WI38 (cell line): ENCODE measurements at regions not wholly inside any gene's neighbourhood (a gene's known extent, or its start where the extent isn't known, plus 50 kb on each side); places are given as distances from the start of the nearest gene placed in this dataset.

Experiments used
- H3K4me3 ChIP-seq: 2 replicates; pipeline ENCODE4 v1.5.1; 2011; ENCODE audit warnings: low read depth, mild to moderate bottlenecking, control low read depth, low read length
- TF ChIP-seq, protein P1 (sequence below): IDR thresholded peaks from 2 replicates; pipeline ENCODE4 v1.5.1; 2012; ENCODE audit warnings: low read depth, mild to moderate bottlenecking, control low read depth, low read length

DNA sequence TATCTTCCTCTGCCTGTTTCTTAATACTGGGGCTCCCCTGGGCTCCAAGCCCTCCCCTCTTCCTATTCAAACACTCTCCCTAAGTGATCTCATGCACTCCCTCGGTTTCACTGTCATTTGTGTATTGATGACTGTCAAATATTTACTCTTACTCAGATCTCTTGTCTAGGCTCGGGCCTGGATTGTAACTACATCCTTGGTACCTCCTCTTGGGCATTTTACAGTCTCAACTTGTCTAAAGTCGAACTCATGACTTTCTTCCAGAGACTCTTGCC is 189.4 kb upstream of the PRDM1 start:
- TF ChIP-seq, protein P1, sequence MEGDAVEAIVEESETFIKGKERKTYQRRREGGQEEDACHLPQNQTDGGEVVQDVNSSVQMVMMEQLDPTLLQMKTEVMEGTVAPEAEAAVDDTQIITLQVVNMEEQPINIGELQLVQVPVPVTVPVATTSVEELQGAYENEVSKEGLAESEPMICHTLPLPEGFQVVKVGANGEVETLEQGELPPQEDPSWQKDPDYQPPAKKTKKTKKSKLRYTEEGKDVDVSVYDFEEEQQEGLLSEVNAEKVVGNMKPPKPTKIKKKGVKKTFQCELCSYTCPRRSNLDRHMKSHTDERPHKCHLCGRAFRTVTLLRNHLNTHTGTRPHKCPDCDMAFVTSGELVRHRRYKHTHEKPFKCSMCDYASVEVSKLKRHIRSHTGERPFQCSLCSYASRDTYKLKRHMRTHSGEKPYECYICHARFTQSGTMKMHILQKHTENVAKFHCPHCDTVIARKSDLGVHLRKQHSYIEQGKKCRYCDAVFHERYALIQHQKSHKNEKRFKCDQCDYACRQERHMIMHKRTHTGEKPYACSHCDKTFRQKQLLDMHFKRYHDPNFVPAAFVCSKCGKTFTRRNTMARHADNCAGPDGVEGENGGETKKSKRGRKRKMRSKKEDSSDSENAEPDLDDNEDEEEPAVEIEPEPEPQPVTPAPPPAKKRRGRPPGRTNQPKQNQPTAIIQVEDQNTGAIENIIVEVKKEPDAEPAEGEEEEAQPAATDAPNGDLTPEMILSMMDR = no peak
- H3K4me3 ChIP-seq = no peak overlapping the region

DNA sequence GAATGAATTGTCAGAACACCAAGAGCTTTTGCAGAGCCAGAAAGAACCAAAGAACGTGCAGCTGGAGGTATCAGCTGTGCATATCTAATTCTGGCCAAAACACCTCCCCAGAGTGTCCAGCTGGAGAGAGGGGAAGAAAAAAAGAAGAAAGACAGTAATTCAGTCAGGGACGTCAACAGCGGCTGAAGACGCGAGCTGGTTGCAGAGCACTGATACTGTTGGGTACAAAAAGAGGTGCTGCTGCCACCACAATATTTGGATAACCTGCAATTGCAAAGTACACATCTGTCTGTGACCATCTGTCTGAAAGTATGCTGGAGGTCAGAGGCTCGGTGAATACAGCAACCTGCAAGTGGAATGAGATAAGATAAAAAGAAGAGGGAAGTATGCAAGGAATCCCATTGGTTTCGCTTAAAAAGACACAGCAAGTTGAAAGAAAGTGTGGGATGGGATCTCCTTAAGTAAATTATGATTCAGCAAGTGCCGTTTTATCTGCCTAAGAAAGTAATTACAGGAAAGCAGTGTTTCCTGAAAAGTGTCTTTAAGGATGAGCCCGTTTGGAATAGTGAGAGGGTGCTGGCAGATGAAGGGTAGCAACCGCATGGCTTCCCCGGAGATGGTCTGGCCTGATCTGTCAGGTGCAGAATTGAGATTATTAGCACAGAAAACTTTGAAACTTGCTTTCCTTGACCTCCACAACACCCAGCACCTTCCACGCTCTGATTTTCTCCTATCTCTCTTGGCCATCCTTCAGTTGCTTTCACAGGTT is 189.9 kb upstream of the PRDM1 start:
- no peak overlapping the region for H3K4me3 ChIP-seq
- TF ChIP-seq, protein P1 = no peak

DNA sequence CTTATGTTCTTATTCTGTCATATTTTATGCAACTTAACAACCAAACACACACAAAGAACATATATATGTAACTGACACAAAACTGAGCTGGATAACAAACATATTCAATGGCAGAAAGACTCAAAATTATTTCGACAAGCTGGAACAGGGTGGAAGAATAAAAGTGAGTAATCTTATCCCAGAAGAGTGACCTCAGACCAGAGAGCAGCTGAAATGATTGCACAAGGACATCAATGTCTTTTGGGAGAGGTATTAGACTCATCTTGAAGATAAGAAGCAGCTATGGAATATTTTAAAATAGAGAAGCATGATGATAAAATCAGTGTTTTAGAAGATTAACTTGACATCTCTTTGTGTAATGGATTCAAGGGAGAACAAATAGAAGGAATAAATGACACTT is 191.6 kb upstream of the PRDM1 start:
- H3K4me3 ChIP-seq = no peak overlapping the region
- TF ChIP-seq, protein P1 = no peak

DNA sequence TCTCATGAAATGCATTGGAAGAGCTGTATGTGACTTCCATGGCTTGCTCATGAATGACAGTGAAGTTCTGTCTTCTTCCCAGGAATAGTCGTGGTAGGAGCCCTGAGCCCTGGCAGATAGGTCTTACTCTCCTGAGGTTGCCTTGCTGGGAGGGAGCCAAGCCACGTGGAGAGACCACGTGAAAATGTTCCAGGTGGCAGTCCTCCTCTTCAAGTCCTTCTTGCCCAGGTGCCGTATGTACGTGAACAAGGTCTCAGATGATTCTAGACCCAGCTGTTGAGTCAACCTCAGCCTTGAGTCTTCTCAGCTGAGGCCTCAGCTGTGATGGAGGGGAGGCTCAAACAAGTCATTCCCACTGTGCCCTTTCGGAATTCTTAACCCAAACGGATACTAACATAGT is 192.4 kb upstream of the PRDM1 start:
- TF ChIP-seq, protein P1 = no peak
- no peak overlapping the region for H3K4me3 ChIP-seq

DNA sequence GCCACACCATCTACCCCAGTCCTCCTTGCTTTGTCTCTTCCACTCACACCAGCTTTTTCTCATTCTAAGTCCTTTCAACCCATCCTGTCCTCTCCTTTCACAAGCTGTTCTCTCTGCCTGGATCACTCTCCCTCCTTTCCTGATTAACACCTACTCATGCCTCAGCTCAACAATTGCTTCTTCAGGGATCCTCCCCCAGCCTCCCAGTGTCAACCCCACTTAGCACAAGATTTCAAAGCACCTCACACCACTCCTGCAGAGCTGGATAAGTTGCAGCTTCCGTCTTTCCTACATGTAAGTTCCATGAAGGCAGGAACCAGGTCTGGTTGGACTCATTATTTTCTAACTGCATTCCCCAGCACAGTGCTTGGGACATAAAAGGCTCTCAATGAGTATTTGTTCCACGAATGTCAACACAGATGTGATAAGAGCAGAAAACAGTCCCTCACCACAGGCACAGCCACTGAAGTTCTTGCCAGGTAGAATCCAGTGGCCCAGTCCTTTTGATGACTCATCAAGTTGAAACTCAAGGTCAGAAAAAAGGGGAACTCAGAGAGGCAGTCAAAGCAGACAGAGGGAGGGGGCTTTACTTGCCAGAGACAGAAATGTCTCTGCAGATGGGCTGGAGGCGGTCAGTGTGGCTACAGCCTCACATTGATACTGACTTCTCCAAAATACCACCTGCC is 193.4 kb upstream of the PRDM1 start:
- TF ChIP-seq, protein P1 = no peak
- no peak overlapping the region for H3K4me3 ChIP-seq

DNA sequence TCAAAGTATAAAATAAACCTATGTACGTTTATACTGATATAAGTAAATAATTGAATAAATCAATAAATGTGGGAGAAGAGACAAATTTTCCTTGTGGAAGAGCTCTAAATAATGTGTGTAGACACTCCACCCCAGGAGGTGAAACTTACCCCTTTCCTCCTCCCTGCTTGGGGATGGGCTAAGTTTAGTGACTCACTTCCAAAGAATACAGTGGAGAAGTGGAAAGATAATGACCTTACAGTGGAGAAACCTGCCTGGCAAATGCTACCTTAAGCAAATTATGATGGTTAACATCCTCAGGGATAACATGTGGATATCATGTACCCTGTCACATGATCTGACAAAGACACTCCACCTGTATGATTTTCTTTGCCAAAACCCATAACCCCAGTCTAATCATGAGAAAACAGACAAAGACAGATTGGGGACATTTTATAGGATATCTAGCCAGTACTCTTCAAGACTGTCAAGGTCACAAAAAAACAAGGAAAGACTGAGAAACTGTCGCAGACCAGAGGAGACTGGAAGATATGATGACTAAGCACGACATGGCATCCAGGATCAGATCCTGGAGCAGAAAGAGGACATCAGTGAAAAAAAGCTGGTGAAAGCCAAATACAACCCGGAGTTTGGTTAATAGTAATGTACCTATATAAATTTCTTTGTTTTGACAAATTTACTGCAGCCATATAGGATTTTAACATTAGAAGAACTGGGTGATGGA is 195.5 kb upstream of the PRDM1 start:
- TF ChIP-seq, protein P1 = no peak
- H3K4me3 ChIP-seq = no peak overlapping the region

DNA sequence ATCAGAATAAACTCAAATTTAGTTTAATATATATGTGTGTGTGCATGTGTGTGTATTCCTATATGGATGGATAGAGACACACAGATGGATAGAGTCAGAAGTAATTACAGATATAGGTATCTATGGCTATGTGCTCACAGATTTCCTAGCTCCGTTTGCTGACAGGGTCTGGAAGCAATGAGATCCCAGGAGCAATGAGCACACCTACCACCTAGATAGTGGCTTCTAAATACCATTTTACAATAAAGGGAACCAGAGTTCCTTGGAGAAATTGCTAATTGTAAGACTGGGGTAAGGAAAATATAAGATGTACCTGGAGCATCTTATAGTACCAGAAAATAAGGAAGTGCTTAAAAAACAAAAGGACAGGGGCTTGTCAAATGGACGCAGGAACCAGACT is 196.2 kb upstream of the PRDM1 start:
- TF ChIP-seq, protein P1 = no peak
- H3K4me3 ChIP-seq = no peak overlapping the region
